OCI-LY7 (cell line): ENCODE measurements at regions not wholly inside any gene's neighbourhood (a gene's known extent, or its start where the extent isn't known, plus 50 kb on each side); places are given as distances from the start of the nearest gene placed in this dataset.

Experiments used
- EZH2phosphoT487 ChIP-seq: fragments of 200-600 bp; sonication (generic); IDR thresholded peaks from 2 replicates; pipeline ENCODE4 v1.6.1; 2018; ENCODE audit warnings: low read depth, borderline replicate concordance, mild to moderate bottlenecking, mixed run types, antibody characterized with exemption, low read length, moderate library complexity, mixed read lengths
- TF ChIP-seq, protein P1 (sequence below): fragments of 200-600 bp; sonication (generic); conservative IDR thresholded peaks from 2 replicates; pipeline ENCODE4 v1.5.1; 2014; ENCODE audit warnings: mild to moderate bottlenecking, antibody characterized with exemption, low read length, moderate library complexity, mixed read lengths

- TF ChIP-seq, protein P1, sequence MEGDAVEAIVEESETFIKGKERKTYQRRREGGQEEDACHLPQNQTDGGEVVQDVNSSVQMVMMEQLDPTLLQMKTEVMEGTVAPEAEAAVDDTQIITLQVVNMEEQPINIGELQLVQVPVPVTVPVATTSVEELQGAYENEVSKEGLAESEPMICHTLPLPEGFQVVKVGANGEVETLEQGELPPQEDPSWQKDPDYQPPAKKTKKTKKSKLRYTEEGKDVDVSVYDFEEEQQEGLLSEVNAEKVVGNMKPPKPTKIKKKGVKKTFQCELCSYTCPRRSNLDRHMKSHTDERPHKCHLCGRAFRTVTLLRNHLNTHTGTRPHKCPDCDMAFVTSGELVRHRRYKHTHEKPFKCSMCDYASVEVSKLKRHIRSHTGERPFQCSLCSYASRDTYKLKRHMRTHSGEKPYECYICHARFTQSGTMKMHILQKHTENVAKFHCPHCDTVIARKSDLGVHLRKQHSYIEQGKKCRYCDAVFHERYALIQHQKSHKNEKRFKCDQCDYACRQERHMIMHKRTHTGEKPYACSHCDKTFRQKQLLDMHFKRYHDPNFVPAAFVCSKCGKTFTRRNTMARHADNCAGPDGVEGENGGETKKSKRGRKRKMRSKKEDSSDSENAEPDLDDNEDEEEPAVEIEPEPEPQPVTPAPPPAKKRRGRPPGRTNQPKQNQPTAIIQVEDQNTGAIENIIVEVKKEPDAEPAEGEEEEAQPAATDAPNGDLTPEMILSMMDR: no peak
- no peak for TF ChIP-seq EZH2phosphoT487
Observed at GRCh38 chr6:98295515-98296175, 538.7 kb upstream of the POU3F2 start.
